ENCODE measurements at regions not wholly inside any gene's neighbourhood (a gene's known extent, or its start where the extent isn't known, plus 50 kb on each side); places are given as distances from the start of the nearest gene placed in this dataset.

DNA sequence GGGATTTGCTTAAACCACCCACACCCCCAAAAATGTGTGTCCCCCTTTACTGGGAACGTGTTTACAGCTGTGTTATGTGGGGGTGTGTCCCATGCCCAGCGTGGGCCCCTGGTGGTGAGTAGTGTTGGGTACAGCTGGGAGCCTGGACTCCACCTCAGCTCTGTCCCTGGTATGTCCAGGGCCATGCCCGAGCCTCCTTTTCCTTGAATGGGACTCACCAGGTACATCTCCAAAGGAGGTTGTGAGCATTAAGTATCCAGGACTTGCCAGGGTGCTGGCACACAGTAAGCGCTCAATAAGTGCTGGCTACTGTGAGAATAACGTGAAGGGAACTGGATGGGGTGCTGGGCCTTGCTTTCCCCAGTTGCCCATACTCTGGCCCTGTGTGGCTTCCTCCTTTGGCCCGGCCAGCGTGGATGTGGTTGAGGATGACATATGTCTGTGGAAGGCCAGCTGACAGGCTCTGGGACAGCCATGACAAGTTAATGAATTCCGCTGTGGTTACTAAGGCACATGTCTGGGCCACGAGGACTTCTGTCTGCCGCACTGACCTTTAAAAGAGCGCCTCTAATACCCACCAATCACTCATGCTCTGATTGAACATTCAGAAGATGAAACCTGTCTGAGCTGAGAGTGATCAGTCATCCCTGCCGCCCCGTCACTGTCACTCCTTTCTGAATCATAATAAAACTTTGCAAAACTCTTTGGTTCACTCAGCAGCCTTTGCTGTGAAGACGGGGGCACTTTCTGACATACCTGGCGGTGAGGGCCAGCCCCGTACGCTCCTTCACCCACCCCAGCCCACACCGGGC, 74.7 kb downstream of the DIO3 start:
- TF ChIP-seq, protein P1, sequence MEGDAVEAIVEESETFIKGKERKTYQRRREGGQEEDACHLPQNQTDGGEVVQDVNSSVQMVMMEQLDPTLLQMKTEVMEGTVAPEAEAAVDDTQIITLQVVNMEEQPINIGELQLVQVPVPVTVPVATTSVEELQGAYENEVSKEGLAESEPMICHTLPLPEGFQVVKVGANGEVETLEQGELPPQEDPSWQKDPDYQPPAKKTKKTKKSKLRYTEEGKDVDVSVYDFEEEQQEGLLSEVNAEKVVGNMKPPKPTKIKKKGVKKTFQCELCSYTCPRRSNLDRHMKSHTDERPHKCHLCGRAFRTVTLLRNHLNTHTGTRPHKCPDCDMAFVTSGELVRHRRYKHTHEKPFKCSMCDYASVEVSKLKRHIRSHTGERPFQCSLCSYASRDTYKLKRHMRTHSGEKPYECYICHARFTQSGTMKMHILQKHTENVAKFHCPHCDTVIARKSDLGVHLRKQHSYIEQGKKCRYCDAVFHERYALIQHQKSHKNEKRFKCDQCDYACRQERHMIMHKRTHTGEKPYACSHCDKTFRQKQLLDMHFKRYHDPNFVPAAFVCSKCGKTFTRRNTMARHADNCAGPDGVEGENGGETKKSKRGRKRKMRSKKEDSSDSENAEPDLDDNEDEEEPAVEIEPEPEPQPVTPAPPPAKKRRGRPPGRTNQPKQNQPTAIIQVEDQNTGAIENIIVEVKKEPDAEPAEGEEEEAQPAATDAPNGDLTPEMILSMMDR (IDR thresholded peaks at IDR 0.05; ENCODE audit: low read depth, low read length), result no peak

DNA sequence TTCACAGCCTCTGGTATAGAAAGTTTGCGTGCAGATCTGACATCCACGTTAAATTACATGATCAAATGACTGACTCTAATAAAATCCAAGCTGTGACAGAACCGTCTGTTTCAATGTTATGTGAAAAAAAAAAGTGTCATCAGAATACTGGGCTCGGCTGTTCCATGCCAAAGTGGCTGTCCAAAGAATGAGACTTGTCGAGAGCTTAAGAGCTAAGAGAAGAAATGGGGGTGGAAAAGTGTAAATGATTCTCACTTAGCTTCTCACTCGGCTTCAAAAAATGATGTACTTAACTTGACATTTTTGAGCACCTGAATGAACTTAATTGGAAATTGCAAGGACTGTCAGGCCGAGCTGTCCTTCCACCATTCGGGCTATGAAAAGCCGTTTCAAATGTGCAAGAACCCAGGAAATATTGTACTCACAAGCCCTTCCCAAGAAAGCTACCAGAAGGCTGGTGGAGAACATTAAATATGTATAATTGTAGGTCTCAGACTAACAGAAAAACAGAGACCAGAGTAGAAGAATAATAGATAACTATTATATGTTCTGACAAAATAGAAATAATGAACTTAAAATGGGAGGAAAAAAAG, 78.0 kb downstream of the DIO3 start:
- TF ChIP-seq, protein P1 (IDR thresholded peaks at IDR 0.05; ENCODE audit: low read depth, low read length), result no peak
- H3K4me3 ChIP-seq (ENCODE audit: low read depth, low read length), result no peak overlapping the region

More for the DNA sequence above, 74.7 kb downstream of the DIO3 start:
- H3K4me3 ChIP-seq (ENCODE audit: low read depth, low read length), result no peak overlapping the region

DNA sequence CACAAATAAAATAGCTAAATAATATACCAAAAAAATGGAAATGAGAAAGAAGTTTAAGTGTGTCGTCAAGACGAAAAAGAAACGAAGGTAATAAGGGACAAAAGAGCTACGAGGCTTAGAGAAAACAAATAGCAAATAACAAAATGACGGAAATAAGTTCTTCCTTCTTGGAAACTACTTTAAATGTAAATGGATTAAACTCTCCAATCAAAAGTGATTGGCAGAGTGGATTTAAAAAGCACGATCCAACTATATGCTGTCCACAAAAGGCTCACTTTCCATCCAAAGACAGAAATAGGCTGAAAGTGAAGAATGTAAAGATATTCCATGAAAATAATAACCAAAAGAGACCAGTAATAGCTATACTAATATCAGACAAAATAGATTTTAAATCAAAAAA, 82.4 kb downstream of the DIO3 start:
- no peak overlapping the region for H3K4me3 ChIP-seq (ENCODE audit: low read depth, low read length)
- TF ChIP-seq, protein P1 (IDR thresholded peaks at IDR 0.05; ENCODE audit: low read depth, low read length), result no peak

DNA sequence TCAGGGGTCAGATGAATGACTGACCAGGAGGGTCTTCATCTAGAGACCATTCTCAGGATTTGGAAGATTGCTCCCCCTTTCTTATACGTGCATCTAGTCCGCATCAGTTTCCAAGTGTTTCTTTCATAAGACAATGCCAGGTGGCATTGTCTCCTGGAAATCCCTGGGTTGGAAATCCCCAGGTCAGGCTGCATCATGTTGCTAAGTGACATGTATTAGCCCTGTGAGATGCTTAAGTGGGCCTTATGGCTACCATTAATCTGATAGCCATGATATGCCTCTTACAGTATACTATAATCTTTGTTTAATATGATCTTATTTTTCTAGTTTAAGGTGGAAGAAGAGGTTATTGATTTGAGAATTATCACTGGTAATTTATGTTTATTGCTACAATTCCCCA, 92.8 kb downstream of the DIO3 start:
- TF ChIP-seq, protein P1 (IDR thresholded peaks at IDR 0.05; ENCODE audit: low read depth, low read length), result no peak
- H3K4me3 ChIP-seq (ENCODE audit: low read depth, low read length), result no peak overlapping the region

DNA sequence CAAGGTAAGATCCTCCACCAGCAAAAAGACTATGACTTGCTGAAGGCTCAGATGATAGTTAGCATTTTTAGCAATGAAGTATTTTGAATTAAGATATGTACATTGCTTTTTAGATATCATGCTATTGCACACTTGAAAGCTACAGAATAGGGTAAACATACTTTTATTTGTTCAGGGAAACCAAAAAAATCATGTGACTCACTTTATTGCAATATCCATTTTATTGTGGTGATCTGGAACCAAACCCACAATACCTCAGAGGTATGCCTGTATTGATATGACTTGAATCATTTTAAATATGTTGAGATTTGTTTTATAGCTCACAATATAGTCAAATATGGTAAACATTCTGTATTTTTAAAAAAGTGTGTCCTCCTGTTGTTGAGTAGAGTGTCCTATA, 96.1 kb downstream of the DIO3 start:
- TF ChIP-seq, protein P1 (IDR thresholded peaks at IDR 0.05; ENCODE audit: low read depth, low read length), result no peak
- H3K4me3 ChIP-seq (ENCODE audit: low read depth, low read length), result no peak overlapping the region

DNA sequence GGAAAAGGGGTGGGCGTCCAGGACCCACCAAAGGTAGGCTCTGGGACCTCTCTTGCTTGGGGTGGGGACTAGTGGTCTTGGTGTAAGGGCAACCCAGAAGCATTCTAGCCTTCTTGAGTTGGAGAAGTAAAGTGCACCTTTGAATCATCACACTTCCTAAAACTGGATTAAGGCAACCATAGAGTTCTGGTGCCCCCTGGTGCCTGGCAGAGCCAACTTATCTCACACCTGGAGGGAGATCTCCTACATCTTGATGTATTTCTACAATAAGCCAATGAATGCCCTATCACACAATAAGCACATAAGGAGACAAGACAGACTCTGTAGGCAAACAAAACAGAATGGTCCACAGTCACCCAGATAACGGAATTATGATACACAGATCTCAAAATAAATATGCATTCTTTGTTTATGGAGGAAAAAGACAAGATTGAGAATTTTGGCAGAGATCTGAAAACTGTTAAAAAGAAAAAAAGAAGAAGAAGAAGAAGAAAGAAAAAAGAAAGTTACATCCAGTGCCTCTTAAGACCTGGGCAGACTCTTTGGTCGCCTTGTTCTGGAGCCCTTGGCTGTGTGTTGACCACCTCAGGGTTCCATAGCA, 95.9 kb upstream of the PPP2R5C start:
- TF ChIP-seq, protein P1 (IDR thresholded peaks at IDR 0.05; ENCODE audit: low read depth, low read length), result peak; percentile 26; the same call in 1 of the 2 replicates
- no peak overlapping the region for H3K4me3 ChIP-seq (ENCODE audit: low read depth, low read length)

DNA sequence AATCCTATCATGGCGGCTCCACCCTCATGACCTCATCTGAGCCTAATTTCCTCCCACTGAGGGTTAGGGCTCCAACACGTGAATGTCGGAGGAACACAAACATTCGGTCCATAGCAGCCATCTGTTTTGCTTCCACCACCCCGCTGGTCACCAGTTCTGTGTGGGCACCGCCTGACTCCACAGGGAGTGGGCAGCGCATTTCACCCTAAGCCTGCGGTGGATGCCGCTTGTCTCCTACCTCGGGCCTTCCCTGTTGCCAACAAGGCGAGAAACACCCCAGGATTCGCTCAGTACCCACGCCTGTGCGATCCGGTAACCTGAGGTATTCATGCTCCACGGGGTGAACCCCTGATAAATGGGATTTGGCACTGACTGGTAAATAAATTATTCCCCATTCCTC, 95.2 kb upstream of the PPP2R5C start:
- no peak overlapping the region for H3K4me3 ChIP-seq (ENCODE audit: low read depth, low read length)
- TF ChIP-seq, protein P1 (IDR thresholded peaks at IDR 0.05; ENCODE audit: low read depth, low read length), result no peak
